HepG2 (cell line): ENCODE measurements at regions not wholly inside any gene's neighbourhood (a gene's known extent, or its start where the extent isn't known, plus 50 kb on each side); places are given as distances from the start of the nearest gene placed in this dataset.

ENCODE experiments used
- ATAC-seq: fragments of 200-7000 bp; cut with Tn5 transposase; 3 replicates; pipeline ENCODE4 v1.9.1; 2020; ENCODE audit warnings: mild to moderate bottlenecking, moderate library complexity
- BruUV-seq: library from RNA; stranded (reverse); fragments of 400-500 nt; replicated peaks from 2 replicates; lab custom pipeline; 2021; lab: Mats Ljungman, UMichigan
- CTCF ChIA-PET: fragments of 300-600 bp; formaldehyde crosslinking; extraction: SDS; loops from one replicate; lab custom pipeline; 2021; ENCODE audit warnings: low total read pairs, inconsistent platforms, low intra/inter-chr PET ratio; lab: Yijun Ruan, JAX
- POLR2A ChIA-PET: fragments of 350-600 bp; sonication (Branson Sonifier 250); formaldehyde crosslinking; loops from one replicate; lab custom pipeline; 2020; ENCODE audit warnings: antibody characterized with exemption, inconsistent platforms; lab: Yijun Ruan, JAX
- DNase-seq: peaks from one replicate; pipeline ENCODE4 v3.0.0-alpha.2; 2015; ENCODE audit warnings: low spot score
- FAIRE-seq: peaks from 3 replicates; lab custom pipeline; 2011; peaks lifted over from hg19 to GRCh38; lab: Jason Lieb, UNC
- H2AFZ ChIP-seq: one replicate; pipeline ENCODE4 v1.6.1; 2011; ENCODE audit warnings: low read length, inconsistent platforms
- H3K27ac ChIP-seq: fragments of 300-600 bp; 3 replicates; pipeline ENCODE4 v1.8.0; 2011; ENCODE audit warnings: mixed run types, mild to moderate bottlenecking, mixed read lengths, low read length, inconsistent platforms; ENCODE audit not compliant: insufficient read depth; ENCODE audit errors: extremely low read length
- H3K27me3 ChIP-seq, 2 experiments: fragments of 200-600 bp in 1 of 2; 2 replicates in 1 of 2; 3 replicates in 1 of 2; pipeline versions ENCODE4 v1.6.0 to v1.8.0; 2011; ENCODE audit warnings: low read length in 2 of 2, mild to moderate bottlenecking in 2 of 2, moderate library complexity in 2 of 2, inconsistent platforms in 1 of 2; ENCODE audit not compliant: insufficient read depth in 2 of 2, control insufficient read depth in 1 of 2
- H3K36me3 ChIP-seq, 2 experiments: fragments of 200-600 bp in 1 of 2; replicated peaks in 1 of 2; 2 replicates in 1 of 2; 3 replicates in 1 of 2; pipeline versions ENCODE4 v1.5.1 to v1.8.0; 2011; ENCODE audit warnings: low read length in 2 of 2, inconsistent platforms in 1 of 2; ENCODE audit not compliant: insufficient read depth in 2 of 2, control insufficient read depth in 1 of 2
- H3K4me1 ChIP-seq: 2 replicates; pipeline ENCODE4 v1.5.1; 2012; ENCODE audit warnings: low read length, inconsistent platforms; ENCODE audit not compliant: insufficient read depth
- H3K4me2 ChIP-seq: 2 replicates; pipeline ENCODE4 v1.6.0; 2011; ENCODE audit warnings: low read depth, low read length, inconsistent platforms
- H3K4me3 ChIP-seq, 3 experiments: fragments of 200-600 bp in 1 of 3; sonication (generic), shearing (Covaris generic) in 1 of 3; replicated peaks in 1 of 3; 2 replicates each; pipeline ENCODE4 v1.5.1; 2011 to 2016; ENCODE audit warnings: low read length in 3 of 3, inconsistent platforms in 2 of 3, low read depth in 2 of 3, mild to moderate bottlenecking in 2 of 3, control low read depth in 1 of 3, mixed read lengths in 1 of 3; ENCODE audit not compliant: insufficient read depth in 1 of 3
- H3K79me2 ChIP-seq: one replicate; pipeline ENCODE4 v1.6.1; 2011; ENCODE audit warnings: low read length, inconsistent platforms; ENCODE audit not compliant: insufficient read depth
- H3K9ac ChIP-seq: 2 replicates; pipeline ENCODE4 v1.6.0; 2011; ENCODE audit warnings: mild to moderate bottlenecking, low read depth, low read length, inconsistent platforms; ENCODE audit not compliant: insufficient read depth
- H3K9me3 ChIP-seq: 2 replicates; pipeline ENCODE4 v1.5.1; 2012; ENCODE audit warnings: mild to moderate bottlenecking, low read length
- H4K20me1 ChIP-seq: 2 replicates; pipeline ENCODE4 v1.6.0; 2011; ENCODE audit warnings: inconsistent platforms, mild to moderate bottlenecking, low read length, moderate library complexity; ENCODE audit not compliant: insufficient read depth
- DMAP1 ChIP-seq: IDR thresholded peaks from 2 replicates; pipeline ENCODE4 v1.6.1; 2016
- SALL1 ChIP-seq: sonication (generic); formaldehyde crosslinking; IDR thresholded peaks from 2 replicates; pipeline ENCODE4 v1.8.0; 2022; ENCODE audit warnings: mild to moderate bottlenecking, missing genetic modification reagents
- ZFP36L1 ChIP-seq: sonication (generic); formaldehyde crosslinking; IDR thresholded peaks from 2 replicates; pipeline ENCODE4 v1.8.0; 2022; ENCODE audit warnings: mild to moderate bottlenecking, missing genetic modification reagents, moderate library complexity
- ZNF276 ChIP-seq: sonication (generic); formaldehyde crosslinking; IDR thresholded peaks from 2 replicates; pipeline ENCODE4 v1.4.0; 2020; ENCODE audit warnings: mild to moderate bottlenecking, low read depth, missing genetic modification reagents
- ZNF597 ChIP-seq: sonication (generic); formaldehyde crosslinking; IDR thresholded peaks from 2 replicates; pipeline ENCODE4 v1.5.0; 2020; ENCODE audit warnings: missing genetic modification reagents
- ZNF710 ChIP-seq: sonication (generic); formaldehyde crosslinking; IDR thresholded peaks from 2 replicates; pipeline ENCODE4 v1.5.0; 2020; ENCODE audit warnings: mild to moderate bottlenecking, missing genetic modification reagents, borderline replicate concordance
- ZNF75D ChIP-seq: sonication (generic); formaldehyde crosslinking; IDR thresholded peaks from 2 replicates; pipeline ENCODE4 v1.8.1; 2023; ENCODE audit warnings: missing genetic modification reagents, mild to moderate bottlenecking, borderline replicate concordance
- WGBS: methylation state at CpG from one replicate; pipeline ENCODE4 v1.1.6; 2017; ENCODE audit warnings: low lambda C conversion rate; 5-methylcytosine and 5-hydroxymethylcytosine counted together
- in situ Hi-C: cut with HindIII; loops from 2 replicates; pipeline ENCODE4 v1.10.0; 2017; ENCODE audit warnings: low pct_unique_long_range_greater_than_20kb; ENCODE audit not compliant: extremely low pct_ligation_motif_present
- intact Hi-C: fragments of 100-400 bp; cut with micrococcal nuclease; formaldehyde crosslinking; loops from one replicate; pipeline ENCODE4 v1.10.0; 2022; ENCODE audit not compliant: unreplicated experiment

- H3K9me3 ChIP-seq: no peaks in the 10 kb centered on the region
- no peak overlapping the region for H3K4me3 ChIP-seq
- H3K27me3 ChIP-seq: no peaks in the 10 kb centered on the region
- no peak overlapping the region for H3K27ac ChIP-seq
- ChIA-PET CTCF (no interaction called here), POLR2A (no interaction called here)
- 40% methylated on average over 1 of the region's 1 CpG for WGBS
- BruUV-seq: no TSS peak
- no peaks in the 10 kb centered on the region for H4K20me1 ChIP-seq
- no peak for ATAC-seq
- no peak for DNase-seq
- no peaks in the 10 kb centered on the region for H3K36me3 ChIP-seq
- H3K79me2 ChIP-seq: no peaks in the 10 kb centered on the region
- no peak for TF ChIP-seq ZNF710
- TF ChIP-seq DMAP1 (CRISPR knock-in tag): no peak
- no peaks in the 10 kb centered on the region for H3K4me1 ChIP-seq
- H3K4me2 ChIP-seq: no peak overlapping the region
- intact Hi-C loops (no loop called here), in situ Hi-C loops (no loop called here)
- no peak overlapping the region for H3K9ac ChIP-seq
- H2AFZ ChIP-seq: no peak overlapping the region
- no peak for FAIRE-seq
These were observed 904.2 kb downstream of the SI start for GRCh38 chr3:164174059-164174458.

- DNase-seq: no peak
- 7% methylated on average over 1 of the region's 1 CpG for WGBS
- ATAC-seq: no peak
- Histone ChIP-seq H3K9ac (no peak overlapping the region), H4K20me1 (no peaks in the 10 kb centered on the region), H3K4me1 (no peaks in the 10 kb centered on the region), H3K79me2 (no peaks in the 10 kb centered on the region), H3K36me3 (no peaks in the 10 kb centered on the region), H2AFZ (no peak overlapping the region), H3K4me3 (no peak overlapping the region), H3K9me3 (peaks cover 34% of the 10 kb centered on the region), H3K27me3 (no peaks in the 10 kb centered on the region), H3K4me2 (no peak overlapping the region), H3K27ac (no peak overlapping the region)
- CTCF ChIA-PET: no interaction called here
- POLR2A ChIA-PET: no interaction called here
- in situ Hi-C loops: no loop called here
- BruUV-seq: no TSS peak
- TF ChIP-seq SALL1 (CRISPR knock-in tag) (no peak), ZNF597 (CRISPR knock-in tag) (no peak), ZNF276 (no peak), ZNF75D (CRISPR knock-in tag) (no peak), ZFP36L1 (CRISPR knock-in tag) (no peak)
- no peak for FAIRE-seq
- intact Hi-C loops: no loop called here
These were observed 922.9 kb downstream of the SI start for GRCh38 chr3:164155400-164155799.
